Mucosa of gallbladder (tissue), 1 donor: ENCODE measurements at regions not wholly inside any gene's neighbourhood (a gene's known extent, or its start where the extent isn't known, plus 50 kb on each side); places are given as distances from the start of the nearest gene placed in this dataset.

ENCODE experiments used
- DNase-seq: peaks from one replicate; pipeline ENCODE4 v3.0.0-alpha.2; 2020; ENCODE audit warnings: low spot score
- donor health status: DM: no; HTN: no; CAD: no.

- no peak for DNase-seq
Observed at GRCh38 chr20:60424267-60424902, 466.2 kb downstream of the CDH26 start.

- no peak for DNase-seq
Observed at GRCh38 chr20:60427516-60427915, 469.3 kb downstream of the CDH26 start.

GRCh38 chr20:60428651-60429050, 470.4 kb downstream of the CDH26 start:
- DNase-seq: no peak

GRCh38 chr20:60430516-60431001, 472.3 kb downstream of the CDH26 start:
- DNase-seq: no peak

- DNase-seq: no peak
Observed at GRCh38 chr20:60431349-60431748, 473.1 kb downstream of the CDH26 start.

GRCh38 chr20:60437418-60437817, 479.2 kb downstream of the CDH26 start:
- no peak for DNase-seq

- no peak for DNase-seq
Observed at GRCh38 chr20:60446267-60447111, 488.3 kb downstream of the CDH26 start.

- no peak for DNase-seq
Observed at GRCh38 chr20:60447703-60448102, 489.5 kb downstream of the CDH26 start.

GRCh38 chr20:60453388-60454246, 495.4 kb downstream of the CDH26 start:
- no peak for DNase-seq

- no peak for DNase-seq
Observed at GRCh38 chr20:60454491-60454890, 496.3 kb downstream of the CDH26 start.

- DNase-seq: no peak
Observed at GRCh38 chr20:60455272-60455671, 497.0 kb downstream of the CDH26 start.

- no peak for DNase-seq
Observed at GRCh38 chr20:60459212-60459611, 501.0 kb downstream of the CDH26 start.

GRCh38 chr20:60461993-60462392, 503.8 kb downstream of the CDH26 start:
- no peak for DNase-seq

- no peak for DNase-seq
Observed at GRCh38 chr20:60463798-60464197, 505.6 kb downstream of the CDH26 start.

GRCh38 chr20:60465439-60465838, 507.2 kb downstream of the CDH26 start:
- no peak for DNase-seq

GRCh38 chr20:60465993-60466686, 507.9 kb downstream of the CDH26 start:
- no peak for DNase-seq

- DNase-seq: no peak
Observed at GRCh38 chr20:60466687-60467022, 508.4 kb downstream of the CDH26 start.

GRCh38 chr20:60467078-60467477, 508.9 kb downstream of the CDH26 start:
- no peak for DNase-seq

- DNase-seq: no peak
Observed at GRCh38 chr20:60467771-60468170, 509.5 kb downstream of the CDH26 start.

- DNase-seq: no peak
Observed at GRCh38 chr20:60469829-60470228, 511.6 kb downstream of the CDH26 start.

GRCh38 chr20:60470366-60470765, 512.1 kb downstream of the CDH26 start:
- DNase-seq: no peak

- DNase-seq: no peak
Observed at GRCh38 chr20:60473211-60473610, 515.0 kb downstream of the CDH26 start.
